SIG-M5 treated with dmso at 0.1 percent for 504 hours (cell line): ENCODE measurements at regions not wholly inside any gene's neighbourhood (a gene's known extent, or its start where the extent isn't known, plus 50 kb on each side); places are given as distances from the start of the nearest gene placed in this dataset.

Experiments
- DNase-seq: peaks from one replicate; lab custom pipeline; 2025; ENCODE audit not compliant: unreplicated experiment; lab: John Stamatoyannopoulos, UW

- DNase-seq, result no peak
Measured at GRCh38 chr2:238963161-238963970, 115.5 kb downstream of the TWIST2 start.

- no peak for DNase-seq
Measured at GRCh38 chr2:238963971-238964328, 116.1 kb downstream of the TWIST2 start.

GRCh38 chr2:238964544-238965067 lies 116.7 kb downstream of the TWIST2 start:
- DNase-seq, result no peak

GRCh38 chr2:238965371-238966071 lies 117.6 kb downstream of the TWIST2 start:
- no peak for DNase-seq

- no peak for DNase-seq
Measured at GRCh38 chr2:238966072-238966937, 118.4 kb downstream of the TWIST2 start.

- no peak for DNase-seq
Measured at GRCh38 chr2:238967031-238967977, 119.4 kb downstream of the TWIST2 start.

- no peak for DNase-seq
Measured at GRCh38 chr2:238967978-238968360, 120.1 kb downstream of the TWIST2 start.

- DNase-seq, result no peak
Measured at GRCh38 chr2:238968616-238969384, 120.9 kb downstream of the TWIST2 start.

- DNase-seq, result no peak
Measured at GRCh38 chr2:238969857-238970256, 122.0 kb downstream of the TWIST2 start.

GRCh38 chr2:238970553-238971081 lies 122.7 kb downstream of the TWIST2 start:
- DNase-seq, result peak; percentile 42

- no peak for DNase-seq
Measured at GRCh38 chr2:238971318-238972145, 123.6 kb downstream of the TWIST2 start.

GRCh38 chr2:238972146-238972445 lies 124.2 kb downstream of the TWIST2 start:
- DNase-seq, result no peak

- no peak for DNase-seq
Measured at GRCh38 chr2:238973038-238973739, 125.3 kb downstream of the TWIST2 start.

GRCh38 chr2:238974081-238974480 lies 126.2 kb downstream of the TWIST2 start:
- DNase-seq, result no peak

GRCh38 chr2:238974501-238975166 lies 126.7 kb downstream of the TWIST2 start:
- no peak for DNase-seq

GRCh38 chr2:238975408-238975807 lies 127.5 kb downstream of the TWIST2 start:
- DNase-seq, result no peak

- no peak for DNase-seq
Measured at GRCh38 chr2:238978497-238978896, 130.6 kb downstream of the TWIST2 start.
